NCI-H2029 treated with DMSO at 0.1 percent for 48 hours (cell line): ENCODE measurements at regions not wholly inside any gene's neighbourhood (a gene's known extent, or its start where the extent isn't known, plus 50 kb on each side); places are given as distances from the start of the nearest gene placed in this dataset.
"Not testable (repeated sequence)": the region's sequence is repeated elsewhere in the genome, so short reads cannot be mapped to it uniquely, and the experiment has no call there.

Experiments
- DNase-seq: peaks from one replicate; lab custom pipeline; 2025; lab: John Stamatoyannopoulos, UW

DNA sequence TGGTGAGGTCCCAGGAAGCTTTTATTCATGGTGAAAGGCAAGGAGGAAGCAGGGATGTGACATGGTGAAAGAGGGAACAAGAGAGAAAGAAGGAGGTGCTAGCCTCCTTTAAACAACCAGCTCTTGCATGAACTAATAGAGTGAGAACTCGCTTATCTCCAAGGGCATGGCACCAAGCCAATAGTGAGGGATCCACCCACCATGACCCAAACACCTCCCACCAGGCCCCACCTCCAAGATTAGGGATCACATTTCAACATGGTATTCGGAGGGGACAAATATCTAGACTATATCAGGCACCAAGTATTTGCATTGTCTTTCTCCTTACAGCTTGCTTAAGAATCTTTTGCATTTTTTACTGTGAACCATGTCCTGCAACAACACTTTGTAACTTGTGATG lies 91.9 kb upstream of the DHRS4 start:
- DNase-seq = no peak

DNA sequence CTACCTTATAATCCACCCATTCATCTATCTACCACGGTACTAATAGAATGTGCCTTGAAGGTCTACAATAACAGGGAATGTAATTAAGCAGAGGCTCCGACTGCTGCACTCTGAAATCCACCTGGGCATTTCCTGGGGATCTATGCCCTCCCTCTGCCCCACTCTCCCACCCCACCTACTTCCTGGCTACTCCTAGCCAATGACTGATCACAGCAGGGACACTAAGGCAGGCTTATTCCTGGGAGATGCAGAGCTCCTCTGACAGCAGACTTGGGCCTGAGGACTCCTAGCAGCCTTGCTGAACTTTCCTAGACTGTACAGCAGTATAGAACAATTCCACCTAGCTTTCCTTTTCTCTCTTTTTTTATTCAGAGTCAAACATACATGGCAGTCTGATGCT lies 91.1 kb upstream of the DHRS4 start:
- DNase-seq = no peak

DNA sequence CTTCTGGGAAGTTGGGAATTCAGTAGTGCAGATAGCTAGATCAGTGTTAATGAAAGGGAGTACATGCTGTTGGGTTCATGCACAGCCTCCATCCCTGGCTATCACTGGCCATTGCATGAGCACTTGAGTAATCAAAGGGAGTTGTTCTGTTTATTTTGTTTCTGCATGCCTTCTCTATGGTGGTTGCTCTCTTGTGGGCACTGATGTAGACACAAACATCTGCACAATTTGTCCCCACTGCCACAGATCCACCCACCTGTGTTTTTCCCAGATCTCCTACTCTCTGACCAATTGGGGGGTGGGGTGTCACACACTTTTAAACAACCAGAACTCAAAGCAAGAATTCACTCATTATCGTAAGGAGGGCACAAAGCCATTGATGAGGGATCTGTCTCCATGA lies 89.7 kb upstream of the DHRS4 start:
- DNase-seq = no peak

DNA sequence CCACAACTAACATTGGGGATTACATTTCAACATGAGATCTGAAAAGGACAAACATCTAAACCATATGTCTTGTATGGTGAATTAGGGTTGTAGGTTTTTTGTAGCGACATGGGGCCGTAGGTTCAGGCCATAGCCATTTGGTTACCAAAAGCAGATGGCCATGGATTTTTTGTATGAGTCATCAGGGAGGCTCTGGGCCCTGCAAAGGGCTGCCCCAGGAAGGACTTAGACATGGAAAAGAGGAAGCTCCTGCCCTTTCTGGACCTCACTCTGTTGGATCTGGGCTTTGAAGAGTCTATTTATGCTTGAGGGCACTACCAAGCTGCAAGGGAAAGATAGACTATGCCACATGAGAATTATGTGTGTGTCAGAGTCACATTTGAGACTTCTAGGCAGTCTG lies 89.3 kb upstream of the DHRS4 start:
- no peak for DNase-seq

DNA sequence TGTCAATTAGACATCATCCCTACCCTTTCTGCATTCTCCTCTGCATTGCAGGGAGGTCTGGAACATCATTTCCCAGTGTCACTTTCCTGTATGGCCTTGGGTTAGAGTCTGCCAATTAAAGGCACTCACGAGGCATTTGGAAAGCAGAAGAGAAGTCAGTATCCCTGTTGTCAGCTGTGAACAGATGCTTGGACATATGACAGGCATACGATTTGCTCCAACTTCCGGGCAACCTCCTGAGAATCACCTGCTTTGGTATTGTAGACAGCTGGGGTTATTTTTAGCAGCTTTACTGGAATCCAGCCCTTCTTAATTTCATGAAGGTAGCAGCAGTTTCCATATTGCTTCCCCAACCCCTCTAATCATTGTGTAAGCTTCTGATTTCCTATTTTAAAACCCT lies 88.7 kb upstream of the DHRS4 start:
- DNase-seq = no peak

DNA sequence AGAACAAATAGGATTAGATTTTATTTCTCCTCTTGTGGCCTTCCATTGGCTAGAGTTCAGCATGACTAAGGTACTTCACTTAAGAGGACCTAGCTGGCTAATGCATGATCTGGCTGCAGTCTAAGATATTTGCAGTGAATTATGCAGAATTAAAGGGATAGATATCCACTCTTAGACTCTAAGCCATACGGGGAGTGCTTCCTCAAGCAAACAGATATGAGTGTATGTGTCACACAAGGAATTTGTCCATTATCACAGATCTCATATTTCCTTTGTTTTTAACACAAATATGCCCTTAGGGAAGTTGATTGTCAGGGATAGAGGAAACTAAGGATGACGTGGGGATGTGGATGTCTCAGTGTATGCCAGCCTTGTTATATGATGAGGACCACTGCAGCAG lies 88.1 kb upstream of the DHRS4 start:
- peak; percentile 31 for DNase-seq

DNA sequence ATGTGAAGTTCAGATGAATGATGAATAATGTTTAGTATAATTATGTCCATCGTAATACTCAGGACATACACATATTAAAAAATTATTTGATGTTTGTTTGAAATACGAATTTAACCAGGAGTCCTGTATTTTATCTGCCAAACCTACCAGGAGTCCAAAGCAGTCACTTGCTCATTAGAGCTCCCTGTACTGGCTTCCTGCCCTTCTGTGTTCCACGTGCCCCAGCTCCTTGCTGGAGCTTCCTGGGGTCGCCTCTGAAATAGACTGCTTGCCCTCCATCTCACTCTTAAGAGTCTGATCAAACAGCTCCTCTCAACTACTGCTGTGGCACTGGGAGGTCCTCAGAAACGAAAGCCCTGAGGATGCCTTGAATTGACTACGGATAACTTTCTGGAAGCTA lies 87.3 kb upstream of the DHRS4 start:
- no peak for DNase-seq

DNA sequence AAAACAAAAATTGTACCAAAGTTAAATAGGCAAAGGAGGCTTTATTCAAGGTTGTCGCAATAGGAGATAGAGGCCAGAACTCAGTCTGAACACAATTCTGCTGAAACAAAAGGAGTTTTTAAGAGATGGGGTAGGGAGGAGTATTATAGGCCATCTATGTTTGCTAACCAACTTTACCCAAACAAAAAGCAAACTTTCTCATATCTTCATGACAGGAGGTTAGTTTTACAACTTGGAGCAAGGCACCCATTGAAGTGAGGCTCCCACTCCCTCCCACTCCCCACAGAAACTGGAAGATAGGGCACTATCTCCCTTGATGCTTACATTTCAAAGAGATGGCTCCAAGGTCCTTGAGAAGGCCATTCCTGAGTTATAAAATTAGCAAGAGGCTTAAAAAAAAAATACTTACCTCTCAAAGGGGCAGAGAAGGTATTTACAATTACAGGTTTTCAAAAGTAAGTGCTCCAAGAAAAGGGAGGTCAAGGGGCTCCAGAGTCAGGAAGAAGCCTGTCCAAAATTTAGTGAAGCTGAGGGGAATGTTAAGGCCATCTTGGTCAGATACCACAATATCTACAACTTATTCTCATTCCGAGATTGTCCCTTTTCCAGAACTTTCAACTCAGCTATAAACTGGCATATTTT lies 84.4 kb upstream of the DHRS4 start:
- no peak for DNase-seq

DNA sequence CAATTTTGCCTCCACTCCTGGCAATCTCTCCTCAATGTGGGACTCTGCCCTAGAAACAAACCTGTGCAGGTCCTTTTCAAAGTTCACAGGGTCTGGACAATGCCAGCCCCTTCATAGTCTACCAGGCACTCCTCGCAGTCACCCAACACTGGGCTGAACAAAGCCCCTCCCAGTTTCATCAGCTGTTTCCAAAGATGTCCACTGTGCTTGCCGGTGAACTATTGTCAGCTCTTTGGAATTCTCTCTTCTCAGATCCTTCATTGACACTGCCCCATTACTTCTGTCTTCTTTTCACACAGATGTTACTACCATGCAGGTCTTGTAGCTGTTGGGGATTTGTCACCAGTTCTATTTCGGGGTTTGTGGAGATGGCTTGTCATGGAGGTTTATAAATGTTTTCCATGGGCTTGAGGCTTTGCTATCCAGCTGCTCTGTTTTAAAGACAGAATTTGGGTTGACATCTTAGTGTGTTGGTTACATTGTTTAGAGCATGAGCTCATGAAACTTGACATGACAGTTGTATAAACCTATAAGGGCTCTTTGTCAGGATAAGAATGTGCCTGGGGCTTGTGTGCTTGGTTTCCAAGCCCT lies 77.3 kb upstream of the DHRS4 start:
- no peak for DNase-seq

DNA sequence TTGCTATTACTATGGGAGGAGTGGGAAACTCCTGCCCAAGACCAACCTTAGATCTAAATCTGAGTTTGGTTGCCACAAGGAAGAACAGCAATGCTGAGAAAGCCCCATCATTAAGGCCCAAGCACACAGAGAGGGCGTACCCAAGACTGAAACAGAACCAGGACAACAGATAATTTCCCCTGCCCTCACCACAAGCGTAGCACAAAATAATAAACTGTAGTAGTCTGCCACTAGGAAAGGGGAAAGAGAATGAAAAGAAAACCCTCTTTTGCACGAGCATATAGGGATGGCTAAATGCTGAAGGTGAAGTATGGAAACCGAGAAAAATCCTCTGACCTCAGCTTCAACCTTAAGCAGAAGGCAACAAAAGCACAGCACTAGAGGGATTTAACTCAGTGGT lies 76.5 kb upstream of the DHRS4 start:
- no peak for DNase-seq

DNA sequence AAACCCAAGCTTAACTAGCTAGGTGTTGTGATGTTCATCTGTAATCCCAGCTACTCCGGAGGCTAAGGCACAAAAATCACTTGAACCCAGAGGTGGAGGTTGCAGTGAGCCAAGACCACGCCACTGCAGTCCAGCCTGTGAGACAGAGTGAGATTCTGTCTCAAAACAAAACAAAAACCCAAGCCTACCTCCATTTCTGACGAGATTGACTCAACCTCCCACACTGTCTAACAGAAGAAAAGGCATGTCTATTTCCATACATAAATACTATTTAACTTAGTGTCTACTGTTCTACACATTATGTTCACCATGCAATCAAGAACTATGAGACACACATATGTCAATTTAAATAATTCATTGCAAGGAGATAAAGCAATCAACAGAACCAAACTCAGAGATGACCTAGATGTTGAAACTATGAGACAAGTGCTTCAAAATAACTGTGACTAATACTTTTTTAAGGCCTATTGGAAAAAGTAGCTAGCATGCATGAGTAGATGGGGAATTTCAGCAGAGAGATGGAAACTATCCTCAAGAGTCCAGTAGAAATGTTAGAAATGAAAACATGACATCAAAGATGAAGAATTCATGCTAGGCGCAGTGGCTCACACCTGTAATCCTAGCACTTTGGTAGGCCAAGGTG lies 75.9 kb upstream of the DHRS4 start:
- no peak for DNase-seq

DNA sequence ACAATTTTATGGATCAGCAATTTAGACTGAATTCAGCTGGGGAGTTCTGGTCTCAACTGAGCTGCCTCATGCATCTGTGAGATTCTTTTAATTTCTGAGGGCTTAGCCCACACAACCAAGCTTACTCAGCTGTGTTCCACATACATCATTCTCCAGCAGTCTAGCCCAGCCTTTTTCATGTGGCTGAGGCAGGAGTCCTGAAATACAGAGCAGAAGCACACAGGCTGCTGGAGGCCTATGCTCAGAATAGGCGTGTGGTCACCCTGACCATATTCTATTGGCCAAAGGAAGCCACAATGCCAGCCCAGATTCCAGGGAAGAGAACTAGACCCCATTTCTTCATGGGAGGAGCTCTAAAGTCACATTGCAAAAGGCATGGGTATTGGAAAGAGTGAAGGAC lies 72.3 kb upstream of the DHRS4 start:
- no peak for DNase-seq

DNA sequence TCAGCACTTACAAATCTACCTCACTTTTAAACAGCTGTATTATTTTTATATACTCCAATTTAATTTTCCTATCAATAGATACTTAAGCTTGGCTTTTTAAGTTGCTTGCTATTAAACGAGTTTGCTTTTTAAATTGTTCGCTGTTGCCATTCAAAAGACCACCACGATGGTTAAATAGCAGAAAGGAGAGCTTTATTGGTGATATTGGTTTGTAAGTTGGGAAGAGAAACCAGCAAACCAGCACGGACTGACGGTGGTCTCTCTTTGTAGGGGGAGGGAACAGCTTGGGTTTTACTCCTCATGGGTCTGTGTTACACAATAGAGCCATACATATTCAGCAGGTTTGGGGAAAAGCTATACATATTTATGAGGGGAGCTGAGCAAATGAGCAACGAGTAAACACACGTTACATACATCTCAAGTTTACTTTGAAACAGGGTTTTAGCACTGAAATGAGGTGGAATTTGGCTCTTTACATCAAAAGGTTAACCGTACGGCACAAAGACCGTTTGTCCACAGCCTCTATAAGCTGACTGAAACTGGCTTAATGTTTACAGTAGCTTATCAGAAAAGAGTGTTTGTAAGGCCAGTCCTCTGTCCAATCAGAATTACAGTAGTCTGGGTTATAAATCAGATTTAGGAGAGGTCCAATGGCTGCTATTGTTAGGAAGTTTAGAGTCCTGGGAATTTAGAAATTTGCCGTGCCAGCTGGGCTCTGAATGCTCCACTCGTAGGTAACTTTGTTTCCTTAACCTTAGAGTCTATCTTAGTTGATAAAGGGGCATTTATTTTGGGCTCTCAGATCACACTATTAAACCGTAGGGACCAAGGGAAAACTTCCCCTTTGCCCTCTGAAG lies 69.7 kb upstream of the DHRS4 start:
- DNase-seq = no peak

DNA sequence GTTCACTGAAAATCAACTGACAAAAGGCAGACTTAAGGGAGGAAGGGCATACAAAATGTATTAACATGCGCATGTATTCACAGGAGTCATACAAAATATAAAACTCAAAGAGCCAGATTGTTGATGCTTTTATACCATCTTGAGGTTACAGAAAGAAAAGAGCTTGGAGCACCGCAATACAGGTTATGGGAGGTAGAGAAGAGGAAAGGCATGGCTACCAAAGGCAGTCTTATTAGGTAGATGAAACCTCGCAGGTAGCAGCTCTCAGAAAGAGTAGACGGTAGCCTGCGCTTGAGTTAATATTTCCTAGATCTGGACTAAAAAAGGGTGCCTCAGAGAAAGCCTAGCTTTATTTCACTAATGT lies 69.0 kb upstream of the DHRS4 start:
- no peak for DNase-seq

DNA sequence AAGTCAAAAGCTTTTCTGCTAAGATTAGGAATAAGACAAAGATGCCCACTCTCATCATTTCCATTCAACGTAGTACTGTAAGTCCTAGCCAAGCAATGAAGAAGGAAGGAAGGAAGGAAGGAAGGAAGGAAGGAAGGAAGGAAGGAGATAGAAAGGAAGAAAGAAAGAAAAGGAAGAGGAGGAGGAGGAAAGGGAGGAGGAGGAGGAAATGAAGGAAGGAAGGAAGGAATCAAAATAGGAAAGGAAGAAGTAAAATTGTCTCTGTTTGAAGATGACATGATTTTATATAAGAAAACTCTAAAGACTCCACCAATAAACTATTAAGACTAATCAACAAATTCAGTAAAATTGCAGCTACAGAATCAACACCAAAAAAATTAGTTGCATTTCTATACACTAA lies 66.0 kb upstream of the DHRS4 start:
- DNase-seq = no peak

DNA sequence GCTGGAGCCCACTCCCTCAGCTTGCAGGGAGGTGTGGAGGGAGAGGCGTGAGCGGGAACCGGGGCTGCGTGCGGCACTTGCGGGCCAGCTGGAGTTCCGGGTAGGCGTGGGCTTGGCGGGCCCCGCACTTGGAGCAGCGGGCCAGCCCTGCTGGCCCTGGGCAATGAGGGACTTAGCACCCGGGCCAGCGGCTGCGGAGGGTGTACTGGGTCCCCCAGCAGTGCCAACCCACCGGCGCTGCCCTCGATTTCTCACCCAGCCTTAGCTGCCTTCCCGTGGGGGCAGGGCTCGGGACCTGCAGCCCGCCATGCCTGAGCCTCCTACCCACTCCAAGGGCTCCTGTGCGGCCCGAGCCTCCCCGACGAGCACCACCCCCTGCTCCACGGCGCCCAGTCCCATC lies 61.9 kb upstream of the DHRS4 start:
- not testable (repeated sequence) for DNase-seq

DNA sequence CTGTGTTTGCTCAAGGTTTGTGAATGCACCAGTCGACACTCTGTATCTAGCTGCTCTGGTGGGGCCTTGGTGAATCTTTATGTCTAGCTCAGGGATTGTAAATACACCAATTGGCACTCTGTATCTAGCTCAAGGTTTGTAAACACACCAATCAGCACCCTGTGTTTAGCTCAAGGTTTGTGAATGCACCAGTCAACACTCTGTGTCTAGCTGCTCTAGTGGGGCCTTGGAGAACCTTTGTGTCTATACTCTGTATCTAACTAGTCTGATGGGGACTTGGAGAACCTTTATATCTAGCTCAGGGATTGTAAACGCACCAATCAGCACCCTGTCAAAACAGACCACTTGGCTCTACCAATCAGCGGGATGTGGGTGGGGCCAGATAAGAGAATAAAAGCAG lies 61.3 kb upstream of the DHRS4 start:
- DNase-seq = not testable (repeated sequence)

DNA sequence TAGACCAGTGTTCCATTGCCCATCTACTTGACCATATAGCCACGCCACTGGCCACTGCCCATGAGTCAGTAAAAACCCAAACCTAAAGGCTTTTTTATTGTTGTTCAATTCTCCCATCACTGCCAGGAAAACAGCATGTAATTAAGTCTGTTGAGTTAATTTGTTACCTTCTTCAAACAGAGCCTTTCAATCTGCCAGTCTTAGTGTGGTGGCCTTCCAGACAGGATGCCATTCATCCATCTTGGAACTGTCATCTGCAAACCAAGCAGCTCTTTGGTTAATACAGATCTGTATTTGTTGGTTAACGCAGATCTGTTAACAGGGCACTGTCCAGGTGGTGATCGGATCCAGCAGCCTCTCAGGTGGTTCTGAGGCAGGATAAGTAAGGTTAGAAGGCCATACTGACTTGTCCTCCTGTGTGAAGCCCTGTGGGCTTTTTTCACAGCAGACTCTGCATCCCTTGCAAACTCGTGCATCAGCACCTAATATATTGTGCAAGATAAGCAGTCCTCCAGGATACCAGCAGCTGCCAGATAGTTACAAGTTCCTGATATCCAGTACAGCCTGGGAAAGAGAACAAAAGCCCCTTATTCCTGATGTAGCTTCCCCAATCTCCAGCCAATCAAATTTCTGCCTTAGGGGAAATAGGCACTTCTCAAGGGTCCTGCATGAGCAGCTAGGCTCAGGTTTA lies 59.1 kb upstream of the DHRS4 start:
- no peak for DNase-seq

DNA sequence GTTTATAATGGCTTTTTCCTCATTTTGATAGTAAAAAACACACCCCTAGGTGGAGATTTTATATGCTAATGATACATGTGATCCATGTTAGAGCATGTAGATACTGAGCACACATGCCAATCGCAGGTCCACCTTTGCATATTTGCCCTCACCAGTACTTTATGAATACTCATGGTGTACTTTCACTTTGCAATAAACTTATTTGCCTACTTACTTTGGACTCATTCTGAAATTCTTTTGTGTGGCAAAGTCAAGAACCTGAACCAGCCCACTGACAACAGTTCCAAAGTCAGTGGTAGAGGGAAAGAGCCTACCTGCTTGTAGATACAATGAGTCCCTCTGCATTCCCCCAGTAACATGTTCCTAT lies 58.5 kb upstream of the DHRS4 start:
- no peak for DNase-seq

DNA sequence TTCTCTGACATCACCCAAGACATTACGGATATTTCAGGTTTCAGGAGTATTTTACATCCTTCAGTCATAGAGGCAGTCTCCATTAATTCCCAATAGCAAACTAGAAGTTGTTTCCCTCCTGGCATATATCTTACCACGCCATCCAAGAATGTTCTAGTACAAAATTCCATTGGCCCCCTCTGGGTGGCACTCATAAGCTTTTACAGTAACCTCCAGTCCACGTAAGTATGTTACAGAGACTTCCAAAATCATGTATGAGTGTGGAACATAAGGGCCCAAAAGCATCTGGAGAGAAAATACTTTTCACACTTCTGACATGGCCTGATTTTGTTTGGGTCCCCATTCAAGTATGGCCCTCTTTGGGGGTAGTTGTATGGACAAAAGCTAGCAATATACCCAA lies 58.1 kb upstream of the DHRS4 start:
- no peak for DNase-seq

DNA sequence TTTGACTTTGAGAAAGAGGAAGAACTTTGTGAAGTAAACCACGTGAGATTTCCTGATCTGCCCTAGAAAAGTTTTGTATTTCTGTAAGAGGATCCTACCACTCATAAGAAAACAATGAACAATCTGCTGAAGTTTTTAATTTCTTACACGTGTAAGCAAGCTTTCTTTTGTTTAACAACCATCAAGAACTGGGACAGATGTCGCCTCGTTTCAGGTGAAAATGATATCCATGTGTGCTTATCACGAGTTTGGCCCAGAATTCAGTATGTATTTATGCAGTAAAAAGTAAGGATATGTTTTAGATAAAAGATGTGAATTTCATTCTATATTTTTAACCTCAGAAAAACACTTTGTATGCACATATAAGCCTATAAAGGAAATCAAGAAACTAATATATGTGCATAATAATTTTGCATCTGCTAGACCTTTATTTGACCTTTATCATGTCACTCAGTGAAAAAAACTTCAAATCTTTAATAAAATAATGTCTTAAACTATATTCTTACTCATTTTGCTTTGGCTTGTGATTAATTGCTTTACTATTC lies 56.9 kb upstream of the DHRS4 start:
- no peak for DNase-seq

DNA sequence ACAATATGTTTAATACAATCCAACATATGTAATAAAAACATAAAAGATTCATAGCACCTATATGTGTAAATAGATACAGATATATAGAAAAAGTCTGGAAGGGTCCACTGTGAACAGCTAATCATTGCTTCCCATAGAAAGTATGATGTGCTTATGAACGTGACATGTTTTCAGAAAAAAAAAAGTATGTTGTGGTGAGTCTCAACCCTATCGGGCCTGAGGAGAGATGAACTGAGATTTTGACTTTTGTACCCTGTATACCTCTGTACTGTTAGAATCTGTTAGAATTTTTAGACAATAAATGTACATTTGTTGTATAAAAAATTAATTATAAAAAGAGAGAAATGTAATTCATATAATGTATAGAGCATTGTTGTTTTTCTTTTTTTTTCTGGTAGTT lies 56.3 kb upstream of the DHRS4 start:
- not testable (repeated sequence) for DNase-seq
